Fibroblast of lung (primary cell): ENCODE measurements at regions not wholly inside any gene's neighbourhood (a gene's known extent, or its start where the extent isn't known, plus 50 kb on each side); places are given as distances from the start of the nearest gene placed in this dataset.

Source experiments
- DNase-seq, 2 donors: peaks; one replicate each; pipeline versions ENCODE4 v3.0.0 to v3.0.0-alpha.2; 2010; ENCODE audit warnings: low read depth in 2 of 2
- H2AFZ ChIP-seq: 2 replicates; pipeline ENCODE4 v1.5.1; 2012; ENCODE audit warnings: low read length, control low read depth, inconsistent platforms
- H3K27ac ChIP-seq: 2 replicates; pipeline ENCODE4 v1.5.1; 2011; ENCODE audit warnings: low read length, control low read depth; ENCODE audit not compliant: insufficient read depth
- H3K27me3 ChIP-seq: 2 replicates; pipeline ENCODE4 v1.5.1; 2011; ENCODE audit warnings: mild to moderate bottlenecking, low read length; ENCODE audit not compliant: control insufficient read depth, insufficient read depth
- H3K36me3 ChIP-seq: 2 replicates; pipeline ENCODE4 v1.5.1; 2011; ENCODE audit warnings: low read length; ENCODE audit not compliant: control insufficient read depth, insufficient read depth
- H3K4me1 ChIP-seq: 2 replicates; pipeline ENCODE4 v1.5.1; 2011; ENCODE audit warnings: low read length; ENCODE audit not compliant: control insufficient read depth, insufficient read depth; ENCODE audit errors: extremely low read depth
- H3K4me2 ChIP-seq: 2 replicates; pipeline ENCODE4 v1.5.1; 2011; ENCODE audit warnings: low read length, control low read depth; ENCODE audit not compliant: insufficient read depth; ENCODE audit errors: extremely low read depth
- H3K4me3 ChIP-seq, 4 experiments: fragments of 200-600 bp in 1 of 4; sonication (generic) in 1 of 4; replicated peaks in 1 of 4; 2 replicates each; pipeline ENCODE4 v1.5.1; 2011 to 2016; ENCODE audit warnings: low read length in 4 of 4, low read depth in 3 of 4, mild to moderate bottlenecking in 3 of 4, control low read depth in 2 of 4, inconsistent platforms in 1 of 4, mixed read lengths in 1 of 4; ENCODE audit not compliant: insufficient read depth in 1 of 4; ENCODE audit errors: control extremely low read depth in 1 of 4
- H3K79me2 ChIP-seq: 2 replicates; pipeline ENCODE4 v1.5.1; 2012; ENCODE audit warnings: mild to moderate bottlenecking, low read length, inconsistent platforms; ENCODE audit not compliant: control insufficient read depth, insufficient read depth
- H3K9ac ChIP-seq: 2 replicates; pipeline ENCODE4 v1.5.1; 2011; ENCODE audit warnings: mild to moderate bottlenecking, low read length, control low read depth; ENCODE audit not compliant: insufficient read depth
- H3K9me3 ChIP-seq: 2 replicates; pipeline ENCODE4 v1.5.1; 2012; ENCODE audit warnings: low read depth, low read length; ENCODE audit not compliant: control insufficient read depth, insufficient read depth
- H4K20me1 ChIP-seq: 2 replicates; pipeline ENCODE4 v1.5.1; 2011; ENCODE audit warnings: low read length; ENCODE audit not compliant: control insufficient read depth, insufficient read depth; ENCODE audit errors: extremely low read depth
- EZH2 ChIP-seq: IDR thresholded peaks from 2 replicates; pipeline ENCODE4 v1.5.1; 2012; ENCODE audit warnings: low read length, control low read depth, mild to moderate bottlenecking; ENCODE audit errors: missing control alignments
- TF ChIP-seq, protein P1 (sequence below), 2 donors: IDR thresholded peaks in 1 of 2; conservative IDR thresholded peaks in 1 of 2; 1 replicate in 1 of 2; 2 replicates in 1 of 2; pipeline ENCODE4 v1.5.1; 2011 to 2012; ENCODE audit warnings: low read length in 2 of 2, control low read depth in 1 of 2, inconsistent platforms in 1 of 2, low read depth in 1 of 2, mild to moderate bottlenecking in 1 of 2

GRCh38 chr7:357531-358209, 67.7 kb downstream of the FOXL3 start:
- H3K4me3 ChIP-seq: no peak overlapping the region
- H3K4me1 ChIP-seq: no peaks in the 10 kb centered on the region
- H3K9ac ChIP-seq: no peak overlapping the region
- no peaks in the 10 kb centered on the region for H3K36me3 ChIP-seq
- no peak for TF ChIP-seq EZH2
- H2AFZ ChIP-seq: no peak overlapping the region
- no peak for DNase-seq
- H3K27ac ChIP-seq: no peak overlapping the region
- no peak overlapping the region for H3K4me2 ChIP-seq
- no peaks in the 10 kb centered on the region for H3K27me3 ChIP-seq
- H4K20me1 ChIP-seq: no peaks in the 10 kb centered on the region
- H3K9me3 ChIP-seq: no peaks in the 10 kb centered on the region
- H3K79me2 ChIP-seq: no peaks in the 10 kb centered on the region

- no peaks in the 10 kb centered on the region for H4K20me1 ChIP-seq
- H3K4me1 ChIP-seq: no peaks in the 10 kb centered on the region
- no peaks in the 10 kb centered on the region for H3K79me2 ChIP-seq
- no peak overlapping the region for H3K4me3 ChIP-seq
- H3K4me2 ChIP-seq: no peak overlapping the region
- no peak overlapping the region for H3K27ac ChIP-seq
- no peak for DNase-seq
- no peak overlapping the region for H2AFZ ChIP-seq
- no peaks in the 10 kb centered on the region for H3K27me3 ChIP-seq
- H3K9ac ChIP-seq: no peak overlapping the region
- H3K9me3 ChIP-seq: no peaks in the 10 kb centered on the region
- TF ChIP-seq, protein P1, sequence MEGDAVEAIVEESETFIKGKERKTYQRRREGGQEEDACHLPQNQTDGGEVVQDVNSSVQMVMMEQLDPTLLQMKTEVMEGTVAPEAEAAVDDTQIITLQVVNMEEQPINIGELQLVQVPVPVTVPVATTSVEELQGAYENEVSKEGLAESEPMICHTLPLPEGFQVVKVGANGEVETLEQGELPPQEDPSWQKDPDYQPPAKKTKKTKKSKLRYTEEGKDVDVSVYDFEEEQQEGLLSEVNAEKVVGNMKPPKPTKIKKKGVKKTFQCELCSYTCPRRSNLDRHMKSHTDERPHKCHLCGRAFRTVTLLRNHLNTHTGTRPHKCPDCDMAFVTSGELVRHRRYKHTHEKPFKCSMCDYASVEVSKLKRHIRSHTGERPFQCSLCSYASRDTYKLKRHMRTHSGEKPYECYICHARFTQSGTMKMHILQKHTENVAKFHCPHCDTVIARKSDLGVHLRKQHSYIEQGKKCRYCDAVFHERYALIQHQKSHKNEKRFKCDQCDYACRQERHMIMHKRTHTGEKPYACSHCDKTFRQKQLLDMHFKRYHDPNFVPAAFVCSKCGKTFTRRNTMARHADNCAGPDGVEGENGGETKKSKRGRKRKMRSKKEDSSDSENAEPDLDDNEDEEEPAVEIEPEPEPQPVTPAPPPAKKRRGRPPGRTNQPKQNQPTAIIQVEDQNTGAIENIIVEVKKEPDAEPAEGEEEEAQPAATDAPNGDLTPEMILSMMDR (conservative IDR thresholded peaks at IDR 0.05 in 1 of 2, IDR thresholded peaks at IDR 0.05 in 1 of 2; ENCODE audit: low read depth in 1 of 2, low read length in 2 of 2): no peak
- TF ChIP-seq EZH2: no peak
- no peaks in the 10 kb centered on the region for H3K36me3 ChIP-seq
These were observed 68.4 kb downstream of the FOXL3 start for GRCh38 chr7:358352-358751.

- Histone ChIP-seq H3K4me3 (no peak overlapping the region), H2AFZ (no peak overlapping the region), H3K9ac (no peak overlapping the region), H3K4me1 (no peaks in the 10 kb centered on the region), H3K27me3 (no peaks in the 10 kb centered on the region), H3K36me3 (no peaks in the 10 kb centered on the region), H3K9me3 (no peaks in the 10 kb centered on the region), H3K4me2 (no peak overlapping the region), H3K79me2 (no peaks in the 10 kb centered on the region), H3K27ac (no peak overlapping the region), H4K20me1 (no peaks in the 10 kb centered on the region)
- TF ChIP-seq EZH2: no peak
- TF ChIP-seq, protein P1 (conservative IDR thresholded peaks at IDR 0.05 in 1 of 2, IDR thresholded peaks at IDR 0.05 in 1 of 2; ENCODE audit: low read depth in 1 of 2, low read length in 2 of 2): no peak
- DNase-seq: no peak
These were observed 69.3 kb downstream of the FOXL3 start for GRCh38 chr7:359226-359765.
